Activated CD4-positive, alpha-beta T cell treated with anti-CD3 and anti-CD28 coated beads, Interleukin-2, amount 10 ng/mL, durations not matched to agents 7 days and 5 days (primary cell): ENCODE measurements at regions not wholly inside any gene's neighbourhood (a gene's known extent, or its start where the extent isn't known, plus 50 kb on each side); places are given as distances from the start of the nearest gene placed in this dataset.

Source experiments
- CTCF ChIA-PET: fragments of 350-600 bp; sonication (Branson Sonifier 250); formaldehyde crosslinking; loops from one replicate; lab custom pipeline; 2021; ENCODE audit warnings: antibody characterized with exemption; lab: Charles Lee
- POLR2A ChIA-PET: fragments of 350-600 bp; sonication (Branson Sonifier 250); formaldehyde crosslinking; loops from one replicate; lab custom pipeline; 2021; ENCODE audit warnings: antibody characterized with exemption; lab: Charles Lee
- DNase-seq: peaks from one replicate; pipeline ENCODE4 v3.0.0-alpha.2; 2020
- H3K27ac Mint-ChIP-seq: one replicate; pipeline ENCODE4 v1.8.0; 2021; ENCODE audit warnings: mild to moderate bottlenecking, moderate library complexity, mixed read lengths
- H3K27me3 Mint-ChIP-seq: one replicate; pipeline ENCODE4 v1.8.0; 2021; ENCODE audit warnings: mixed read lengths
- H3K36me3 Mint-ChIP-seq: one replicate; pipeline ENCODE4 v1.8.0; 2021; ENCODE audit warnings: low read depth, mixed read lengths
- H3K4me1 Mint-ChIP-seq: one replicate; pipeline ENCODE4 v1.8.0; 2021; ENCODE audit warnings: mixed read lengths
- H3K4me3 Mint-ChIP-seq: one replicate; pipeline ENCODE4 v1.8.0; 2021; ENCODE audit warnings: mild to moderate bottlenecking, moderate library complexity, mixed read lengths
- H3K9me3 Mint-ChIP-seq: one replicate; pipeline ENCODE4 v1.8.0; 2021; ENCODE audit warnings: mixed read lengths

- no peaks in the 10 kb centered on the region for H3K9me3 Mint-ChIP-seq
- no peak for DNase-seq
- H3K27ac Mint-ChIP-seq, result no peak overlapping the region
- no peaks in the 10 kb centered on the region for H3K4me1 Mint-ChIP-seq
- no peaks in the 10 kb centered on the region for H3K27me3 Mint-ChIP-seq
- POLR2A ChIA-PET, result no interaction called here
- CTCF ChIA-PET, result no interaction called here
- no peaks in the 10 kb centered on the region for H3K36me3 Mint-ChIP-seq
- H3K4me3 Mint-ChIP-seq, result no peak overlapping the region
These were observed 127.0 kb downstream of the PRELID2 start for GRCh38 chr5:145708169-145708568.

GRCh38 chr5:145704724-145705123, 130.4 kb downstream of the PRELID2 start:
- ChIA-PET CTCF (no interaction called here), POLR2A (no interaction called here)
- Mint-ChIP-seq H3K36me3 (no peaks in the 10 kb centered on the region), H3K9me3 (no peaks in the 10 kb centered on the region), H3K27me3 (no peaks in the 10 kb centered on the region), H3K4me3 (no peak overlapping the region), H3K4me1 (no peaks in the 10 kb centered on the region), H3K27ac (no peak overlapping the region)
- DNase-seq, result no peak

GRCh38 chr5:145703856-145704255, 131.3 kb downstream of the PRELID2 start:
- ChIA-PET CTCF (no interaction called here), POLR2A (no interaction called here)
- Mint-ChIP-seq H3K4me1 (no peaks in the 10 kb centered on the region), H3K4me3 (no peak overlapping the region), H3K27me3 (no peaks in the 10 kb centered on the region), H3K36me3 (no peaks in the 10 kb centered on the region), H3K9me3 (no peaks in the 10 kb centered on the region), H3K27ac (no peak overlapping the region)
- no peak for DNase-seq

- no peak for DNase-seq
- CTCF ChIA-PET, result no interaction called here
These were observed 133.7 kb downstream of the PRELID2 start for GRCh38 chr5:145701404-145701803.

GRCh38 chr5:145699846-145700245, 135.3 kb downstream of the PRELID2 start:
- ChIA-PET CTCF (interaction anchor here (0.6 kb wide), 1 partner anchor 686 kb away, joined by 5 read pairs; no protein-coding TSS in a partner anchor), POLR2A (no interaction called here)
- DNase-seq, result no peak
- no peaks in the 10 kb centered on the region for H3K4me1 Mint-ChIP-seq
- no peak overlapping the region for H3K27ac Mint-ChIP-seq
- H3K27me3 Mint-ChIP-seq, result no peaks in the 10 kb centered on the region
- no peak overlapping the region for H3K4me3 Mint-ChIP-seq
- H3K9me3 Mint-ChIP-seq, result no peaks in the 10 kb centered on the region
- no peaks in the 10 kb centered on the region for H3K36me3 Mint-ChIP-seq

More at GRCh38 chr5:145701404-145701803, 133.7 kb downstream of the PRELID2 start:
- no peaks in the 10 kb centered on the region for H3K27me3 Mint-ChIP-seq
- H3K4me3 Mint-ChIP-seq, result no peak overlapping the region
- no peaks in the 10 kb centered on the region for H3K9me3 Mint-ChIP-seq
- no peak overlapping the region for H3K27ac Mint-ChIP-seq
- no peaks in the 10 kb centered on the region for H3K4me1 Mint-ChIP-seq
- POLR2A ChIA-PET, result no interaction called here
- H3K36me3 Mint-ChIP-seq, result no peaks in the 10 kb centered on the region

- ChIA-PET CTCF (interaction anchor here (0.5 to 0.9 kb wide), 2 partner anchors 127 to 774 kb away, joined by 3 to 4 read pairs; no protein-coding TSS in a partner anchor), POLR2A (no interaction called here)
- H3K4me3 Mint-ChIP-seq, result no peak overlapping the region
- no peaks in the 10 kb centered on the region for H3K27me3 Mint-ChIP-seq
- H3K27ac Mint-ChIP-seq, result no peak overlapping the region
- no peaks in the 10 kb centered on the region for H3K4me1 Mint-ChIP-seq
- no peaks in the 10 kb centered on the region for H3K9me3 Mint-ChIP-seq
- no peaks in the 10 kb centered on the region for H3K36me3 Mint-ChIP-seq
- DNase-seq, result peak; percentile 18
These were observed 137.7 kb downstream of the PRELID2 start for GRCh38 chr5:145697251-145697990.

GRCh38 chr5:145689235-145689634, 145.9 kb downstream of the PRELID2 start:
- H3K4me1 Mint-ChIP-seq, result no peaks in the 10 kb centered on the region
- H3K4me3 Mint-ChIP-seq, result no peak overlapping the region
- ChIA-PET POLR2A (no interaction called here), CTCF (interaction anchor here (0.6 kb wide), 2 partner anchors 49 to 343 kb away, joined by 3 to 4 read pairs; no protein-coding TSS in a partner anchor)
- H3K27ac Mint-ChIP-seq, result no peak overlapping the region
- no peaks in the 10 kb centered on the region for H3K9me3 Mint-ChIP-seq
- H3K36me3 Mint-ChIP-seq, result no peaks in the 10 kb centered on the region
- no peaks in the 10 kb centered on the region for H3K27me3 Mint-ChIP-seq
- no peak for DNase-seq

GRCh38 chr5:145687943-145688342, 147.2 kb downstream of the PRELID2 start:
- no peaks in the 10 kb centered on the region for H3K36me3 Mint-ChIP-seq
- H3K4me1 Mint-ChIP-seq, result no peaks in the 10 kb centered on the region
- H3K4me3 Mint-ChIP-seq, result no peak overlapping the region
- no peak overlapping the region for H3K27ac Mint-ChIP-seq
- POLR2A ChIA-PET, result no interaction called here
- DNase-seq, result no peak
- CTCF ChIA-PET, result no interaction called here
- H3K9me3 Mint-ChIP-seq, result no peaks in the 10 kb centered on the region
- H3K27me3 Mint-ChIP-seq, result no peaks in the 10 kb centered on the region

- ChIA-PET POLR2A (no interaction called here), CTCF (no interaction called here)
- H3K27ac Mint-ChIP-seq, result no peak overlapping the region
These were observed 149.7 kb downstream of the PRELID2 start for GRCh38 chr5:145685417-145685816.

GRCh38 chr5:145683431-145683830, 151.7 kb downstream of the PRELID2 start:
- DNase-seq, result no peak
- POLR2A ChIA-PET, result no interaction called here
- H3K27ac Mint-ChIP-seq, result no peak overlapping the region
- no peaks in the 10 kb centered on the region for H3K9me3 Mint-ChIP-seq
- CTCF ChIA-PET, result no interaction called here
- no peaks in the 10 kb centered on the region for H3K27me3 Mint-ChIP-seq
- no peak overlapping the region for H3K4me3 Mint-ChIP-seq
- no peaks in the 10 kb centered on the region for H3K4me1 Mint-ChIP-seq
- H3K36me3 Mint-ChIP-seq, result no peaks in the 10 kb centered on the region

More at GRCh38 chr5:145685417-145685816, 149.7 kb downstream of the PRELID2 start:
- H3K4me1 Mint-ChIP-seq, result no peaks in the 10 kb centered on the region
- no peaks in the 10 kb centered on the region for H3K36me3 Mint-ChIP-seq
- DNase-seq, result no peak
- H3K4me3 Mint-ChIP-seq, result no peak overlapping the region
- no peaks in the 10 kb centered on the region for H3K9me3 Mint-ChIP-seq
- no peaks in the 10 kb centered on the region for H3K27me3 Mint-ChIP-seq

GRCh38 chr5:145682197-145682899, 152.8 kb downstream of the PRELID2 start:
- H3K4me1 Mint-ChIP-seq, result no peaks in the 10 kb centered on the region
- POLR2A ChIA-PET, result no interaction called here

GRCh38 chr5:145681686-145682085, 153.5 kb downstream of the PRELID2 start:
- Mint-ChIP-seq H3K9me3 (no peaks in the 10 kb centered on the region), H3K4me3 (no peak overlapping the region), H3K4me1 (no peaks in the 10 kb centered on the region), H3K36me3 (no peaks in the 10 kb centered on the region), H3K27me3 (no peaks in the 10 kb centered on the region), H3K27ac (no peak overlapping the region)
- CTCF ChIA-PET, result interaction anchor here (1.3 to 1.8 kb wide), 2 partner anchors 11 to 145 kb away, joined by 4 to 5 read pairs; no protein-coding TSS in a partner anchor
- DNase-seq, result peak; percentile 56
- POLR2A ChIA-PET, result no interaction called here

More at GRCh38 chr5:145682197-145682899, 152.8 kb downstream of the PRELID2 start:
- no peaks in the 10 kb centered on the region for H3K9me3 Mint-ChIP-seq
- DNase-seq, result no peak
- CTCF ChIA-PET, result interaction anchor here (1.0 to 1.8 kb wide), 2 partner anchors 10 to 38 kb away, joined by 3 to 5 read pairs; no protein-coding TSS in a partner anchor
- H3K27me3 Mint-ChIP-seq, result no peaks in the 10 kb centered on the region
- no peak overlapping the region for H3K4me3 Mint-ChIP-seq
- no peak overlapping the region for H3K27ac Mint-ChIP-seq
- H3K36me3 Mint-ChIP-seq, result no peaks in the 10 kb centered on the region

- no peaks in the 10 kb centered on the region for H3K4me1 Mint-ChIP-seq
- H3K9me3 Mint-ChIP-seq, result no peaks in the 10 kb centered on the region
- H3K4me3 Mint-ChIP-seq, result no peak overlapping the region
- H3K27ac Mint-ChIP-seq, result no peak overlapping the region
- POLR2A ChIA-PET, result no interaction called here
- CTCF ChIA-PET, result interaction anchor here (1.3 to 1.8 kb wide), 2 partner anchors 12 to 145 kb away, joined by 4 to 5 read pairs; no protein-coding TSS in a partner anchor
- DNase-seq, result no peak
- H3K36me3 Mint-ChIP-seq, result no peaks in the 10 kb centered on the region
- no peaks in the 10 kb centered on the region for H3K27me3 Mint-ChIP-seq
These were observed 153.9 kb downstream of the PRELID2 start for GRCh38 chr5:145681216-145681615.
